SK-N-MC (cell line): ENCODE measurements at regions not wholly inside any gene's neighbourhood (a gene's known extent, or its start where the extent isn't known, plus 50 kb on each side); places are given as distances from the start of the nearest gene placed in this dataset.

Source experiments
- DNase-seq: peaks from one replicate; pipeline ENCODE4 v3.0.0-alpha.2; 2011; ENCODE audit warnings: low read depth, low spot score
- H3K27ac ChIP-seq: fragments of 200-600 bp; sonication (generic); 2 replicates; pipeline ENCODE4 v1.5.1; 2016; ENCODE audit warnings: mixed run types
- H3K36me3 ChIP-seq: fragments of 200-600 bp; sonication (generic); 2 replicates; pipeline ENCODE4 v1.6.1; 2017; ENCODE audit warnings: antibody characterized with exemption, low read length, mixed read lengths; ENCODE audit not compliant: insufficient read depth
- H3K4me3 ChIP-seq: fragments of 200-600 bp; sonication (generic); 2 replicates; pipeline ENCODE4 v1.5.1; 2016
- H3K9ac ChIP-seq: fragments of 200-600 bp; sonication (generic); 2 replicates; pipeline ENCODE4 v1.8.0; 2017; ENCODE audit warnings: mixed run types, mixed read lengths; ENCODE audit not compliant: insufficient read length
- H3K9me3 ChIP-seq: fragments of 200-600 bp; sonication (generic); 2 replicates; pipeline ENCODE4 v1.6.1; 2017; ENCODE audit warnings: low read depth, mild to moderate bottlenecking, antibody characterized with exemption, low read length, moderate library complexity, mixed read lengths
- EZH2 ChIP-seq: fragments of 200-600 bp; sonication (generic); IDR thresholded peaks from one replicate; pipeline ENCODE4 v1.6.1; 2017; ENCODE audit warnings: antibody characterized with exemption
- FOXP2 ChIP-seq: optimal IDR thresholded peaks from 2 replicates; pipeline ENCODE3; 2011; ENCODE audit warnings: mild to moderate bottlenecking, moderate library complexity; ENCODE audit not compliant: insufficient read depth; ENCODE audit errors: extremely low read length, control extremely low read depth
- POLR2AphosphoS5 ChIP-seq: IDR thresholded peaks from 2 replicates; pipeline ENCODE4 v1.6.1; 2012; ENCODE audit warnings: mild to moderate bottlenecking, low read depth, low read length, borderline replicate concordance

GRCh38 chr15:47177177-47177576, 540.1 kb upstream of the SEMA6D start:
- no peak overlapping the region for H3K27ac ChIP-seq
- no peak overlapping the region for H3K9ac ChIP-seq
- no peak for TF ChIP-seq EZH2
- TF ChIP-seq POLR2AphosphoS5: no peak
- no peak for TF ChIP-seq FOXP2
- no peak overlapping the region for H3K4me3 ChIP-seq
- no peaks in the 10 kb centered on the region for H3K36me3 ChIP-seq
- DNase-seq: no peak
- no peaks in the 10 kb centered on the region for H3K9me3 ChIP-seq

DNA sequence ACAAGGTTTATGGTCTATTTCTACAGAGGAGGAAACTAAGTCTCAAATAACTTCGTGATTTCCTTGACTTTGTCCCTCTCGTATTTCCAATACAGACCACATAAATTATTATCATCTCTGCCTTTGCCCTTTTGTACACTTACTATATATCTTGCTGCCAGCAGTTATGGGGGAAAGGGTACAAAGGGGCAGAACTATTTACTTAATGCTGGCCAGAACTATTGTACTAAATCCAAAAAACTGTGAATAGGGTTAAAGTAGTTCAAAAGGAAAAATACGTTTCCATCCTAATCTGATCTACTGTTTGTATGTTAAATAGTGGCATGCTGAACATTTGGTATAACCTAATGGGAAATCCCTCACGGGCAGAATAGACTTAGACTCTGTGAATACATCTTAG, 537.3 kb upstream of the SEMA6D start:
- H3K9me3 ChIP-seq: no peaks in the 10 kb centered on the region
- H3K36me3 ChIP-seq: no peaks in the 10 kb centered on the region
- no peak overlapping the region for H3K27ac ChIP-seq
- DNase-seq: no peak
- no peak overlapping the region for H3K9ac ChIP-seq
- TF ChIP-seq FOXP2 (no peak), EZH2 (no peak), POLR2AphosphoS5 (no peak)
- H3K4me3 ChIP-seq: no peak overlapping the region

DNA sequence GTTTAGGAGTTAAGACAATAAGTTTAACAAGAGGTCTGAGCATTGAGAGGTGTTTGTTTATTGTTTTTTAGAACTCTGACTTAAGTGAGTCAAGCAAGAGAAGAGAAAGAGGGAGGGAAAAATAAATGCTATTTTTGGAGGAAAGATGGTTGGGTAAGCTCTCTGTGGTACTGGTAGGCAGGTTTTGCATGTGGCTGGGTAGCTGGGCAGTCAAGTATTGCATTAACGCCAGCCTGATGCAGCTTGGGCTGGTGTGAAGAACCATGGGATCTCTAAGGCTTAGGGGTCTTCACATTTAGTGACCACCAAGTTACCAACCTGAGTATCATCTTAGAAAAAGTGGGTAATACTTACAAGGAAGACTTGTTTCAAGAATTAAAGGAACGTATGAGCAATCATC, 534.5 kb upstream of the SEMA6D start:
- Histone ChIP-seq H3K9me3 (no peaks in the 10 kb centered on the region), H3K4me3 (no peak overlapping the region), H3K27ac (no peak overlapping the region), H3K9ac (no peak overlapping the region), H3K36me3 (no peaks in the 10 kb centered on the region)
- no peak for TF ChIP-seq FOXP2
- no peak for TF ChIP-seq POLR2AphosphoS5
- TF ChIP-seq EZH2: no peak
- DNase-seq: no peak

DNA sequence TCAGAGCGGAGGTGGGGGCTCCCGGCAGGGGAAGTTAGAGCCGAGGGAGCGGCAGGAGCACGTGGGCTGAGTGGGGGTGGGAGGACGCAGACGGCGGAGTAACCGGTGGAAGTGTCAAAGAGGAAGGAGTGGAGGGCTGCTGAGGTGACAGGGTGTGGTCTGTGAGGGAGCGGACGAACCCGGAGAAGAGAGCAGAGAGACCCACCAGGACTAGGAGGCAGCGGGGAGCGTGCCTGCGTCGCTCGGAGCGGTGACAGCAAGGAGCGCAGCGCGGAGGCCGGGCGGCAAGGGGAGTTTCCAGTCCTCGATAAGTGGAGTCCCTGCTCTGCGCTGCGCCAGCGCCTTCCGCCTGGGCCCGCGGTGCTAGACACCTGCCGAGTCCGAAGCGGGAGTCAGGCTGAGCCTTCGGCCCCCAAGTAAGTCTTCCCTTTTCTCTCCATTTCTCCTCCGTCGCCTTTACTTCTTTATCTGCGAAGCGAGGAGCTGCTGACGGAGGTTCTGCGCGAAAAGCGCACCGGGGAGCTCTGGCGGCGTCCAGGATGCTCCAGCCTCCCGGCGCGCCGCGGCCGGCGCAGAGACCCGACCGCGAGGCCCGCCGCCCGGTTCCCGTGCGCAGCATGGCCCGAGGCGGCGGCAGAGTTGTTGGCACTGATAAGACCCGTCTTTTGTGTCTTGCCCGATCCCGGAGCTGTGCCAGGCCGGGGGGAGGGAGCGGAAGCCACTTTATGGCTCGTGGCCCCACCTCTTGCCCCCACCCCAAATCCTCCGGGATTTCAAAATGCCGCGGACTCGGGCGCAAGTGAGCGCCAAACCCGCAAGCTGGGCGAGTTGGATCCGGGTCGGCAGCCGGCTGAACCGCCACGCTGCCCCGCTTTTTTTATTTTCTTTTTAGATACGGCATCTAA, 533.0 kb upstream of the SEMA6D start:
- no peaks in the 10 kb centered on the region for H3K36me3 ChIP-seq
- no peak for DNase-seq
- peak overlapping the region; percentile 52 for H3K9ac ChIP-seq
- H3K27ac ChIP-seq: no peak overlapping the region
- no peak for TF ChIP-seq POLR2AphosphoS5
- no peak for TF ChIP-seq FOXP2
- no peak for TF ChIP-seq EZH2
- H3K9me3 ChIP-seq: no peaks in the 10 kb centered on the region
- peak overlapping the region; percentile 80 for H3K4me3 ChIP-seq

DNA sequence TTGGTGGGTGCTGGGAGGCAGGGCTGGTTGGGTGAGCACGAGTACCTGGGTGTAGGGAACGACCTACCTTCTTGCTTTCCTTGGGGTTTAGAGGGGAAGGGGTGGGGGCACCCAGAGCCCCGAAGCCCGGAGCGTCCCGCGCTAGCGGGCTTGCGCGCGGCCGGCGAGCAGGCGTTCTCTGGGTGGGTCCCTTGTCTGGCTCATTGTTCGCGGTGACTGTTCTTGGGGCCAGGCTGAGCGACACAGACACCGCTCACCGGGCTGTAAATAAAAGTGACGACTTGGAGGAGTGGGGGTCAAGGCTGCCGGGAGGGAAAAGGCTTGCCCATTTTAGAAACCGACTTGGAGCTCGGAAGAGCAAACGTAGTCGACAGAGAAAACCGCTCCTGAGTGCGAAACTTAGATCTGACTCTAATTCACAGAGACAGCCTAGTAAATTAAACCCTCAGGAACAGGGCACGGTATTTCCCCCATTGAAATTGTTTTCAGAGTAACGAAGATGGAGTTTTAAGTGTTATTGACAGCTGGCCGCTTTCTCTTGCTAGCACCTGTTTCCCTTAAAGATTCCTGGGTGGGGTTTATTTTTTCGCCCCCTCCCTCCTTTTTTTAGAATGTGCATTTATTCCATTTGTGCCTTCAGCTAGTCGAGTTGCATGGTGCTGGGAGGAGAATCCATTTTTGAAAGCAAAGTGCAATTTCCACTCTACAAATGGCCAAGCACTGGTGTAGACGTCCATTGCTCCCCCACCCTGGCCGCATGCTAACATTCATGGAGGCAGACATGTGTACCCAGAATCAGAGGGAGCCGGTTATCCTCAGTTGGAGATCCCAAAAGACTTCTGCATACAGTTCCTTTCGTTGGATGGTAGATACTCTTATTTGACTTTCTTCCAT, 532.1 kb upstream of the SEMA6D start:
- Histone ChIP-seq H3K9me3 (no peaks in the 10 kb centered on the region), H3K4me3 (peak overlapping the region; percentile 80), H3K27ac (no peak overlapping the region), H3K9ac (peak overlapping the region; percentile 52), H3K36me3 (no peaks in the 10 kb centered on the region)
- no peak for DNase-seq
- TF ChIP-seq FOXP2: no peak
- no peak for TF ChIP-seq EZH2

DNA sequence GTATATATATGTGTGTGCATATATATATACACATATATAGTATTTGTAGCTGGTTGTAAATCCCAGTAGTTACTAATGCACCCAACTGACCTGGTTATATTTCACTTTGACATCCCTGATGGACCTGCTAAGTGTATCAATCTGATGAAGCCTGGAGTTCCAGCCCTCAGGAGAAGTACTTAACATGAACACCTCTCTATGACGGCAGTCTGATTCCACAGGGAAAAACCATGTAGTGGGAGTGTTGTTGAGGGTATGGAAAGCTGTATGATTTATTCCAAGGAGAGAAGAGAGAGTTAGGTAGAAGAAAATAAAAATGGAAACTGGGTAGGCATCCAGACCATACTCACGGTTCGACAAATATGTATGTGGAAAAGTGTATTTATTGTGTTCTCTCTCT, 531.2 kb upstream of the SEMA6D start:
- TF ChIP-seq EZH2 (no peak), POLR2AphosphoS5 (no peak), FOXP2 (no peak)
- DNase-seq: no peak
- H3K9ac ChIP-seq: no peak overlapping the region

DNA sequence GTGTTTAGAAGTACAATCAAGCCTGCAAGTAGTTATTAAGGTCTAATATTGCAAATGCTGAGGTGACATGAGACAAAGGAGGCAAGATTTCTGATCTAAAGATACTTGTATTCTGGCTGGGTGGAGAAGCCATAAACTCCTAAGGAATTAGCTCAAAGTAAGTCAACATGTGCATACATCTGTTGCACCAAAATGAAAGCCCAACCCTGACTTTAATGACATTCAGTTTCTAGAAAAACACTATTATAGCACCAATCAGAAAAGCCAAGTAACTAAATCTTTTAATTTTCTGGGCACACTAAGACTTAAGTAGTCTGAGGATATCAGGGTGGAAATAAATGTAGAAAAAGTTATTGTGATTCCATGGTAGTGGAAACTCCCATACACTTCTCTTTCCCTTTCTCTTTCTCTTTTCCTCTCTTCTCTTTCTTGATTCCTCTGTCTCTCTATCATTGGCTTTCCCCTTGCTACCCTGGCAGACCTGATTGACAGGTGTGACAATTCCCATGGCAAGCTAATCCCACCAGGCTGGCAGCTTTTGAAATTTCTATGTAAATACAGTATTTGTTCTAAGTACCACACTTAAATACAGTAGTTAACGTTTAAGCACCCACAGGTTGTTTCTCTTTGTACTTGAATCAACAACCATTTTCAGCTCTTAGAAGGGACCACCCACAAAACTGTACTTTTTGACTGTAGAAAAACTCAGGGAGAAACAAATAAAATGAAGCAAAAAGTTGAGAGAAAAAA, 528.4 kb upstream of the SEMA6D start:
- Histone ChIP-seq H3K9me3 (no peaks in the 10 kb centered on the region), H3K36me3 (no peaks in the 10 kb centered on the region), H3K9ac (no peak overlapping the region), H3K4me3 (no peak overlapping the region), H3K27ac (no peak overlapping the region)
- TF ChIP-seq POLR2AphosphoS5 (no peak), EZH2 (no peak), FOXP2 (no peak)
- DNase-seq: no peak

More for the DNA sequence above, 531.2 kb upstream of the SEMA6D start:
- Histone ChIP-seq H3K9me3 (no peaks in the 10 kb centered on the region), H3K4me3 (no peak overlapping the region), H3K27ac (no peak overlapping the region), H3K36me3 (no peaks in the 10 kb centered on the region)

GRCh38 chr15:47194718-47195117, 522.6 kb upstream of the SEMA6D start:
- DNase-seq: peak; percentile 50
- H3K9me3 ChIP-seq: no peaks in the 10 kb centered on the region
- no peak overlapping the region for H3K4me3 ChIP-seq
- H3K36me3 ChIP-seq: no peaks in the 10 kb centered on the region
- H3K27ac ChIP-seq: no peak overlapping the region
- TF ChIP-seq POLR2AphosphoS5: no peak
- no peak overlapping the region for H3K9ac ChIP-seq
